Inferior parietal cortex (tissue), 1 donor: ENCODE measurements at regions not wholly inside any gene's neighbourhood (a gene's known extent, or its start where the extent isn't known, plus 50 kb on each side); places are given as distances from the start of the nearest gene placed in this dataset.
"Not testable (repeated sequence)": the region's sequence is repeated elsewhere in the genome, so short reads cannot be mapped to it uniquely, and the experiment has no call there.

ENCODE experiments used
- DNase-seq: peaks from one replicate; pipeline ENCODE4 v3.0.0-alpha.2; 2016; ENCODE audit errors: extremely low spot score

DNA sequence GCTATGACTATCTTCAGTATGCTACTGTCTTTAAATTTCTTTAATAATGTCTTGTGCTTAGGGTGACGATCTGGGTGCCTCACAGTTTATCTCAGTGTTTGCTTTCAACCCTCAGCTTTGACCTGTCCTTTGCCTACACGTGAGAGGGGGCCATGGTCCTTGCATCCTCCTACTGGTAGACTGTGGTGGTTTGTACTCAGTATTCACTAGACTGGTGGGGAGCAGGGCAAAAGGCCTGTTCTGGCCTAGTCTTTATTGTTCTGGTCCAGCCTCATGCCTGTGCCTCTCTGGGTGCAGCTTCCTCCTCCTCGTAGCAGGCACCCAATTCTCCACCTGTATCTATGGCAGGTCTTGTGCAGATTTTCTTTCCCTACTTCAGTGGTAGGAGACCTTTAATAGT lies 354.9 kb downstream of the CD109 start:
- DNase-seq, result no peak

DNA sequence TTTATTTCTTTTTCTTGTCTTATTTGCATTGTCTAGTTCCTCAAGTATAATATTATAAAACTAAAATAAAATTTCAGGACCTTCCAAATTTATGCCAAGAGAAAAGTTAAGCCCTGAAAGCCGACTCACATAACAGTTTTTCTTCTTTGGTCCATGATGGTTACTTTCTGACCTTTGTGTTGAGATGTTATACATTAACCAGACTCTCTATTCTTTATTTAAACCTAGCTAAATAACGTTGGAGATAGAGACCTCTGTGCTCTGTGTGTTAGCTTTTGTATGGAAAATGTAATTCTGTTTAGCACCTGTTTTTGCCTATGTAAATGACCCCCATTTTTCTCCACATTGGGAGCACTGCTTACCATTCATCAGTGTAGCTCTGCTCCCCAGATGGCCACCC lies 352.4 kb downstream of the CD109 start:
- no peak for DNase-seq

DNA sequence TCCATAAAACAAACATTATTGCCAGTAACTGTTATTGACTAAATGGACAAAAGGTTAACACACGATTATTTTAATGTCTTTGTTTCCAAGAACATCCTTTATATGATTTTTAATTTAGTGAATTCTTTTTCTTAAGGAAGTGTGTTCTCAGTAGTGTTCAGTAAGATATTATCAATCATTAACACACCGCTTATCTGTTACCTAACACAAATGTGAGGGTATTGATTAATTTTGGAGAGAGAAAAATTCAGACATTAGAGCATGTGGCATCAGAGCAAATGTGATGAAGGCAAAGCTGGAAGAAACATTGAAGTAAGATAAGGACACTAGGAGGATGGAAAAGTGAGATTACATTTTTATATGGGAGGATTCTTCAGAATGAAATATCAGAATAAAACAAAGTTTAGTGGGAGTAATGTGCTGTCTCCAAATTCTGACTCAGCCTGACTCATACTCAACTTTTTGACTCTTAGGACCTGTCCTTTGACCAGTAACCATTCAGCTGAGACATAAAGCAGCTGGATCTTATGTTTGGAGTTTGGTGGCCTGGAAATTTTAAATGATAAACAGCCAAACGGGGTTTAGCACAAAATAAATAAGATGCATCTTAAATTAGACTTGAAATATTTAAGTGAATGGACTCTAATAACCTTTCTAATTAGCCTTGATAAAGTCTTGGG lies 348.6 kb downstream of the CD109 start:
- no peak for DNase-seq

DNA sequence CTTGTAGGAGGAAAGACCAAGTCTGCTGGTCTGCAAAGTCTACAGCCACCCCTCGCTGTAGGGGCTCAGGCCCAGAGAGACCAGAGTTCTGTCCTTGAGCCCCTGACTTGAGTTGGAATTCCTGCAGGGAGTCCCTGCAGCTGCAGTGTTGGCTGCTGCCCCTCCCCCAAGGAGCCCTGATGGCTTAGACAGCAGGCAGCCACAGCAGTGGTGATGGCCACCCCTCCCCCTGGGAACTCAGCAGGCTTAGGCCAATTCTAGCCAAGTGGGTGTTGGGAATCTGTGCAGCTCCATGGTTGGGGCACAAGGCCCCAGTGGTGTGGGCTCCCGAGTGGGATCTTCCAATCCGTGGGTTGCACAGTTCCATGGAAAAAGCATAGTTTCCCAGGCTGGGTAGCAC lies 345.4 kb downstream of the CD109 start:
- DNase-seq, result no peak

DNA sequence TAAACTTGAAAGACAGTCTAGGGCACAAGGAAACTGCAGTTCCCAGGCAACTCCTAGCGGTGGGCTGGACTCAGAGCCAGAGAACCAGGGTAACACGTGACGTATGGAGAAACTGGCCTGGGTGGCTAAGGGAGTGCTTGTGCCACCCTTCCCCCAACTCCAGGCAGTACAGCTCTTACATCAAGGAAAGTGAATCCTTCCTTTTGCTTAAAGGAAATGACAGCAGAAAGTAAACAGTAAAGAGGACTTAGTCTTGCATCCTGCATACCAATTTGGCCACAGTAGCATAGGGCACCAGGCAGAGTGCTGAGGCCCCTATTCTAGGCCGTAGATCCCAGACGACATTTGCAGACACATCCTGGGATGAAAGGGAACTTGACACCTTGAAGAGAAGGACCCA lies 322.8 kb downstream of the CD109 start:
- DNase-seq, result no peak

- no peak for DNase-seq
Measured at GRCh38 chr6:74015427-74015826, 319.4 kb downstream of the CD109 start.

DNA sequence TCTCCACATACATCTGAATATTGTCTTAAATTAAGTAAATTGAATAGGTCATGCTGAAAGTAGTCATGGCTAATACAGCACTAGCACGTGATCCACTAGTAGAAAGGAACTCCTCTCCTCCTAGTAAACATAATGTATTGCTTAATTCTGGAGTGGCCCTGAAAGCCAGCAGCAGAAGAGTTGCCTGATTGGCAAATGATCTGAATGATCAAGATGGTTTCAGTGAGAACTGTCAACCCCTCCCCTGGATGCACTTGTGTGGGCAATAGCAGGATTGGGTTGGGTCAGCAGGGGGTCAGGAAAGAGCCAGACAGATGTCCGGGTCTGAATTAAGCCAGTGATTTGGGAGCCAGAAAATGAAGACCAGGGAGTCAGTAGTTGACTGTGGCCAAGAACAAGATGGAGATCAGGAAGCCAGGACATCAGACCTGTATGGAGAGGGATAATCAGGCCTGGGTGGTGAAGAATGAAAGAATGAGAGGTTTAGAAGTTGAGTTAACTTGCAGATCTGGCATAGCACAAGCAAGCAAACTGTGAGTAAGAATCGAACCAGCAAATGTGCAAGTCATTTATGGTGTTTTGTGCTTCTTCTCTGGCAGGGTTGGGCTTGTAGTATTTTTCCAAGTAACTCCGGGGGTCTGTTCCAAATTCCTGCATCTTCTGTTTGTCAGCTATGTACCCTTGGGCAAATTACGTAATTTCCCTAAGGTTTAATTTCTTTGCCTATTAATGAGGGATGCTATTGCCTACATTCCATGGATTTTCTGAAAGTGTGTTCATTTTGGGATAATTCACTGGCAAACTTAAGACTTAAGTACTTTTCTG lies 304.9 kb downstream of the CD109 start:
- no peak for DNase-seq

- not testable (repeated sequence) for DNase-seq
Measured at GRCh38 chr6:73990609-73991238, 294.7 kb downstream of the CD109 start.

GRCh38 chr6:73989428-73989827 lies 293.4 kb downstream of the CD109 start:
- no peak for DNase-seq

DNA sequence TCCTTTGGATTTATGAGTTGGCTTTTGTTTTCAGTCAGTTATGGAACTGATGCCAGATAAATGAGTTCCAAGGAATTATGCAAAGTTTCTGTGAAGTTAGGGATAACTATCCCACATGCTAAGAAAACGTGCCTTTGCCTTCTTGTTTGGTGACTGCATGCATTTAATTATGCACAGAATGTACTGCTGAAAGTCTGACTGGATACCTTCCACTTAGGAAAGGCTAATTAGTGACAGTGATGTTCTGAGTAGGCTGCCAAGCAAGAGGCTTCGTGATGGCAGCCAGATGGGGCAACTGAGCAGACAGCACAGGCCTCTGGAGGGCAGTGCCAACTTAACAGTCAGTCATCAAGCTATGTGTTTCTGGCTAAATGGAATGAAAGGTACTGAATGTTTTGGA lies 289.9 kb downstream of the CD109 start:
- DNase-seq, result peak; percentile 17

DNA sequence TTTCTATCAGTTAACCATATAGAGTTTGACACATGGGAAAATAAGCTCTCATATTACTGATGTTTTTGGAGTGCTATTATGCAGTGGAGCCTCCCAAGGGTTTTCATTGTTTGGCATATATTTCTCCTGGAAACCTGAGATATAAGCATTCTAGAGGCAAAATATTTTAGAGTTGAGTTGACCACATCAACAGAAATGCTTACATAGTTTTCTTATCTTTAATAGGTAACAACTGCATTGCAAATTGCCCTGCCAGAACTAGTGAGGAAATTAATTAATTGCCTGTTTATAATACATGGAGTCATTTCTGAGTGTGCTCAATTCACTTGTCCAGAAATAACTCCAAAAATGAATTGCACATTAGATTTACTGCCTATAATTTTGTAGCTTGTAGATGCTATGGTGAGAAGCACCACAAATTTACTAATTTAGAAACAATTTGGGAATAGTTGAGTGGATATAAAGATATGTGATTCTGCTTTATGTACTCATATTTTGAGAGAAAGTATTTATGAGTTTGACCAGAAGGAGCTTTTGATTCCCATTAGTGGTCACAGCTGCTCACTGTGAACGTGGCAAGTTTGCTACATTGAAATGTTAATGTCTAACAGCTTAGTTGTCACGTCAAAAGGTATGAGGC lies 288.7 kb downstream of the CD109 start:
- no peak for DNase-seq

GRCh38 chr6:73983367-73983766 lies 287.4 kb downstream of the CD109 start:
- no peak for DNase-seq

GRCh38 chr6:73980096-73980495 lies 284.1 kb downstream of the CD109 start:
- no peak for DNase-seq

DNA sequence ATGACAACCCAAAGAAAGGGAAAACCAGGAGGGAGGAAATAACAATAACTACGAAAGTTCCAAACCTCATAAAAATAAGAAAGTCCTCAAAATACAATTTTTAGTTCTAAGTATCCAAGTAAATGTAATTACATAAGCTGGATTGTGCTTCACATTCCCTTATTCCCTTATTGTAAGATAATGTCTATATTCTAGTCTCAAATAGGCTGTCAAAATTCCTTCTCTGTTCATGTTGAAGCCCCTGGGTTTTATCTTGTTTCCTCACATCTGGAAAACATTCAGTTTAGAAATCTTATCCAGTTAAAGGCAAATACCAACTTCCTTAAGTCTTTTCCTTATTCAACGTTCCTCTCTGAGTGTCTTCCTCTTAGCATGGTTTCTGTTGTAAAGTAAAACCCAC lies 282.3 kb downstream of the CD109 start:
- no peak for DNase-seq

GRCh38 chr6:73972518-73972917 lies 276.5 kb downstream of the CD109 start:
- DNase-seq, result not testable (repeated sequence)

- peak; percentile 45 for DNase-seq
Measured at GRCh38 chr6:73969971-73970970, 274.3 kb downstream of the CD109 start.

GRCh38 chr6:73968221-73968757 lies 272.3 kb downstream of the CD109 start:
- no peak for DNase-seq

- no peak for DNase-seq
Measured at GRCh38 chr6:73965539-73966029, 269.6 kb downstream of the CD109 start.

GRCh38 chr6:73964241-73964854 lies 268.3 kb downstream of the CD109 start:
- no peak for DNase-seq

DNA sequence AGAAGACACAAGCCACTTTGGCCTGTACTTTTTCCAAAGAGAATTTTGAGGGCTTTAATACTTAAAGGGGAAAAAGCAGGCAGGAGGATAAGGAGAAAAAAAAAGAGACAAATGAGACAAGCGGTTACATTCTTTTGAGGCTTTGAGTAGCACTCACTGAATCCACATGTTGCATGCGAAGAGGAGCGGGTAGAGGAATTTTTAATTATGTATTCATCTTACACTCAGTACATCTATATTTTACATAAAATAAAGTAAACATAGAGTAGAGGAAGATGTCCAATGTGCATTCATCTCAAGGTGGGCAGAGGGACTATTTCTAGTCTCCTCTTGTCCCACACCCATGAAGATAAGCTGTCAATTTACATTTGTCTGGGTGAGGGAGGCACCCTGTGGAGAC lies 266.9 kb downstream of the CD109 start:
- DNase-seq, result no peak
